ENCODE measurements at regions not wholly inside any gene's neighbourhood (a gene's known extent, or its start where the extent isn't known, plus 50 kb on each side); places are given as distances from the start of the nearest gene placed in this dataset.

DNA sequence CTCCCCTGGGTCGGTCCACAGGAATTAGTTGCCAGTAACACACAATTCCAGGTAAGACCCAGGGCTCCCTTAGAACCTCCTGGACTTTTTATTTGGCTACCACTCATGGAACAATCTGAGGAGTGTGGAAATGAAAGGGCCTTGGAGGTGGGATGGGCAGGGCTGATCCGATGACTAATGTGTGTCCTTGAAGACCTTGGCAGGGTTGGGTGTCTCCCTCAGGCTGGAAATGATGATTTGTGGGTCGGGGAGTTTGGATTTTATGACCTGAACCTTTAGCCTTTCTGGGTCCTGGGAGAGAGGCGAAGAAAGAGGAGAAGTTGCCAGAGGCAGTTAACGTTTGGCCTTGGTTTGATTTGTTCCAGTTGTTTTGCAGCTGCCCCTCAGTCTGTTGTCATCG lies 425.0 kb downstream of the MID1IP1 start:
- TF ChIP-seq, protein P1, sequence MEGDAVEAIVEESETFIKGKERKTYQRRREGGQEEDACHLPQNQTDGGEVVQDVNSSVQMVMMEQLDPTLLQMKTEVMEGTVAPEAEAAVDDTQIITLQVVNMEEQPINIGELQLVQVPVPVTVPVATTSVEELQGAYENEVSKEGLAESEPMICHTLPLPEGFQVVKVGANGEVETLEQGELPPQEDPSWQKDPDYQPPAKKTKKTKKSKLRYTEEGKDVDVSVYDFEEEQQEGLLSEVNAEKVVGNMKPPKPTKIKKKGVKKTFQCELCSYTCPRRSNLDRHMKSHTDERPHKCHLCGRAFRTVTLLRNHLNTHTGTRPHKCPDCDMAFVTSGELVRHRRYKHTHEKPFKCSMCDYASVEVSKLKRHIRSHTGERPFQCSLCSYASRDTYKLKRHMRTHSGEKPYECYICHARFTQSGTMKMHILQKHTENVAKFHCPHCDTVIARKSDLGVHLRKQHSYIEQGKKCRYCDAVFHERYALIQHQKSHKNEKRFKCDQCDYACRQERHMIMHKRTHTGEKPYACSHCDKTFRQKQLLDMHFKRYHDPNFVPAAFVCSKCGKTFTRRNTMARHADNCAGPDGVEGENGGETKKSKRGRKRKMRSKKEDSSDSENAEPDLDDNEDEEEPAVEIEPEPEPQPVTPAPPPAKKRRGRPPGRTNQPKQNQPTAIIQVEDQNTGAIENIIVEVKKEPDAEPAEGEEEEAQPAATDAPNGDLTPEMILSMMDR (IDR thresholded peaks at IDR 0.05 in 8 of 11, conservative IDR thresholded peaks at IDR 0.05 in 3 of 11): no peak
- TF ChIP-seq POLR2A (IDR thresholded peaks at IDR 0.05): no peak
- no peak for TF ChIP-seq POLR2AphosphoS5 (IDR thresholded peaks at IDR 0.05)

All from spleen (tissue), 7 donors.